ENCODE measurements at regions not wholly inside any gene's neighbourhood (a gene's known extent, or its start where the extent isn't known, plus 50 kb on each side); places are given as distances from the start of the nearest gene placed in this dataset.

DNA sequence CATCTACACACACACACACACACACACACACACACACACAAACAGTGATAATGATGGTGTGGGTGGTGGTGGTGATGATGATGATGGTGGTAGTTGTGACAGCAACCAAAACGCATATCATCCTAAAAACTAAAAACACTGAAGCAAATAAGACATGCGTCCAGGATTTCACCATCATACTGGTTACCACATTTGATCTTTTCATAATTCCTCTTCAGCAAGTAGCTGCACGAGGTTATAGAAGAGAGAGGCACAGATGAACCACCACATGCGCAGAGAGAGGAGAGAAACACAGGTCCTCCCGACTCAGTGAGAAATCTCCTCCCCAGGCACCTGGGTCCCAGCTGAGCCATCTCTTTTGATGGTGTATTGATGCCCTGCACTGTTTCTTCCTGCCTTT lies 393.3 kb downstream of the METTL4 start:
- WGBS, 5 donors = 79 to 90% (median 86%) methylated on average over 5 of the region's 5 CpGs
- no peak overlapping the region for H3K27ac ChIP-seq
- DNase-seq = no peak
- H3K36me3 ChIP-seq = no peaks in the 10 kb centered on the region
- H3K27me3 ChIP-seq = no peaks in the 10 kb centered on the region
- TF ChIP-seq POLR2AphosphoS5 (IDR thresholded peaks at IDR 0.05) = no peak
- no peak for TF ChIP-seq EP300 (IDR thresholded peaks at IDR 0.05)
- TF ChIP-seq POLR2A (IDR thresholded peaks at IDR 0.05) = no peak
- TF ChIP-seq, protein P1, sequence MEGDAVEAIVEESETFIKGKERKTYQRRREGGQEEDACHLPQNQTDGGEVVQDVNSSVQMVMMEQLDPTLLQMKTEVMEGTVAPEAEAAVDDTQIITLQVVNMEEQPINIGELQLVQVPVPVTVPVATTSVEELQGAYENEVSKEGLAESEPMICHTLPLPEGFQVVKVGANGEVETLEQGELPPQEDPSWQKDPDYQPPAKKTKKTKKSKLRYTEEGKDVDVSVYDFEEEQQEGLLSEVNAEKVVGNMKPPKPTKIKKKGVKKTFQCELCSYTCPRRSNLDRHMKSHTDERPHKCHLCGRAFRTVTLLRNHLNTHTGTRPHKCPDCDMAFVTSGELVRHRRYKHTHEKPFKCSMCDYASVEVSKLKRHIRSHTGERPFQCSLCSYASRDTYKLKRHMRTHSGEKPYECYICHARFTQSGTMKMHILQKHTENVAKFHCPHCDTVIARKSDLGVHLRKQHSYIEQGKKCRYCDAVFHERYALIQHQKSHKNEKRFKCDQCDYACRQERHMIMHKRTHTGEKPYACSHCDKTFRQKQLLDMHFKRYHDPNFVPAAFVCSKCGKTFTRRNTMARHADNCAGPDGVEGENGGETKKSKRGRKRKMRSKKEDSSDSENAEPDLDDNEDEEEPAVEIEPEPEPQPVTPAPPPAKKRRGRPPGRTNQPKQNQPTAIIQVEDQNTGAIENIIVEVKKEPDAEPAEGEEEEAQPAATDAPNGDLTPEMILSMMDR (IDR thresholded peaks at IDR 0.05) = no peak
- peaks cover 0 to 7% (median 0%) of the 10 kb centered on the region in 4 donors for H3K4me1 ChIP-seq
- intact Hi-C loops (cut with DNase I; ENCODE audit: low total_unique reads) = no loop called here
- peaks cover 0 to 6% (median 0%) of the 10 kb centered on the region in 4 donors for H3K9me3 ChIP-seq
- no peak overlapping the region for H3K4me3 ChIP-seq

DNA sequence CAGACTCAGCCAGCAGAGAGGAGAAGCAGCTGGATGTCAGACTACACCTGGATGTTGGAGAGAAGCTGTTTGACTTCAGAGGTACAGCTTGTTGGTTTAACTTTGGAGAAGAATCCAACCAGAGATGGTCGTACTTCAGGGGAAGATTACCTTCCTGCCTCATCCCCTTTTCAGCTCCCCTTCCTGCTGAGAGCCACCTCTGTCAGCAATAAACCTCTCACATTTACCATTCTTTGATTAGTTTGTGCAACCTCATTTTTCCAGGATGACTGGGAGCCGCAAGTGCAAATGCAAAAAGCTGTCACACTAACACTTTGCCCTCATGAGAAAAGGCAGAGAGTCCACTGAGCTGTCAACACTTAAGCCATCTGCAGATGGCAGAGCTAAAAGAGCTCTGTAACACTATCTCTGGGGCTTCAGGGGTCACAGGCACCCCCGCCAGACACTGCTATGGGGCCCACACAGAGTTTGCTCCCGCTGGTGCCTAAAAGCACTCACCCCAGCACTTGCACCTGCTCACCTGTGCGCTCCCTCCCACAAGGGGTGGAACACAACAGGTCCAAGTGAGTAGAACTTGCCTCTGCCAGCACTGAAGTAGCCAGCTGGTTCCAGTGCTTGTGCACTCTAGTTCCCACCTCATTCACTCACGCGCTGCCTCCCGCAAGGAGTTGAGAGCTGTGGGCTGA lies 391.7 kb downstream of the METTL4 start:
- no peak overlapping the region for H3K27ac ChIP-seq
- H3K36me3 ChIP-seq = no peaks in the 10 kb centered on the region
- H3K4me3 ChIP-seq = no peak overlapping the region
- DNase-seq = no peak
- H3K27me3 ChIP-seq = no peaks in the 10 kb centered on the region
- no peaks in the 10 kb centered on the region for H3K4me1 ChIP-seq
- TF ChIP-seq EP300 (IDR thresholded peaks at IDR 0.05) (no peak), POLR2A (IDR thresholded peaks at IDR 0.05) (no peak), POLR2AphosphoS5 (IDR thresholded peaks at IDR 0.05) (no peak)
- TF ChIP-seq, protein P1 (IDR thresholded peaks at IDR 0.05) = no peak
- intact Hi-C loops (cut with DNase I; ENCODE audit: low total_unique reads) = no loop called here
- 88 to 95% (median 91%) methylated on average over 7 to 8 of the region's 8 CpGs for WGBS, 5 donors
- H3K9me3 ChIP-seq = peaks cover 0 to 6% (median 0%) of the 10 kb centered on the region in 4 donors

DNA sequence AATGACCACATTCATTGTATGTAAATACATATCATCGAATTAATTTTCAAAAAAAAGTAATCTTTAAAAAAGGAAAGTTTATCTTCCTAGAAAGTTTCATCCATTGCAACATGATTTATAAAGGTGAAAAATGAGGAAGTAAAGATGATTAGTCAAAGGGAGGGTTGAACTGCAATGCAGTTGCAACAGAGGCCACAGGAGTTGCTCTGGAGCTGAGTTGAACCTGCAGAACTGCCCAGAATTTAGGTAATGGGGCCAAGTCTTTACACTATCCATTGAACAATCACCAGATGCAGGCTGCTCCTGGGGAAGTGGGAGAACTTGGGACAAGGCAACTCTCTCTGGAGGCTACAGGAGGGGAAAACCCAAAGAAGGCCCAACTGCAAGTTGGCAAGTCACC lies 390.7 kb downstream of the METTL4 start:
- no peak overlapping the region for H3K4me3 ChIP-seq
- no peak for DNase-seq
- intact Hi-C loops (cut with DNase I; ENCODE audit: low total_unique reads) = no loop called here
- H3K36me3 ChIP-seq = no peaks in the 10 kb centered on the region
- 63 to 89% (median 85%) methylated on average over 1 of the region's 1 CpG for WGBS, 5 donors
- no peaks in the 10 kb centered on the region for H3K27me3 ChIP-seq
- peaks cover 0 to 6% (median 0%) of the 10 kb centered on the region in 4 donors for H3K9me3 ChIP-seq
- no peak for TF ChIP-seq EP300 (IDR thresholded peaks at IDR 0.05)
- TF ChIP-seq, protein P1 (IDR thresholded peaks at IDR 0.05) = no peak
- no peak for TF ChIP-seq POLR2A (IDR thresholded peaks at IDR 0.05)
- H3K27ac ChIP-seq = no peak overlapping the region
- H3K4me1 ChIP-seq = no peaks in the 10 kb centered on the region

DNA sequence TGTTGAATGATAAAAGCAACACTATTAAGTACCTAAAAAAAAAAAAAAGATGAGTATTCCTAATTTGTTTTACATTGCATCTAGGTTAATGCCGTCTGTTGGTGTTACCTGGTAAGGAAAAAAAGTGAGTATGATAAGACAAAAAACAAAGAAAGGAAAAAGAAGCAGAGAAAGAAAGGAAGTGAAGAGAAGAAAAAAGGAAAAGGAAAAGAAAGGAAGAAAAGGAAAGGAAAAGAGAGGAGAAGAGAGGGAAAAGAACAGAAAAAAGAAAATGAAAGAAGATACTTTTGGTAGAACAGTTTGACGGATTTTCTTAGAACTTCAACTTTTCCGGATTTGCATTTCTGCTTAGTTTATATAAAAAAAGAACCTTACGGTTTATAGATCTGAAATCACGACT lies 387.9 kb downstream of the METTL4 start:
- Histone ChIP-seq H3K9me3 (peaks cover 0 to 6% (median 0%) of the 10 kb centered on the region in 4 donors), H3K4me3 (no peak overlapping the region), H3K36me3 (no peaks in the 10 kb centered on the region), H3K4me1 (no peaks in the 10 kb centered on the region), H3K27ac (no peak overlapping the region), H3K27me3 (no peaks in the 10 kb centered on the region)
- 76 to 88% (median 81%) methylated on average over 5 of the region's 5 CpGs for WGBS, 5 donors
- DNase-seq = no peak
- TF ChIP-seq POLR2AphosphoS5 (IDR thresholded peaks at IDR 0.05) (no peak), POLR2A (IDR thresholded peaks at IDR 0.05) (no peak), EP300 (IDR thresholded peaks at IDR 0.05) (no peak)
- TF ChIP-seq, protein P1 (IDR thresholded peaks at IDR 0.05) = no peak
- intact Hi-C loops (cut with DNase I; ENCODE audit: low total_unique reads) = no loop called here

Measured in stomach (tissue), 8 donors.